ENCODE measurements at regions not wholly inside any gene's neighbourhood (a gene's known extent, or its start where the extent isn't known, plus 50 kb on each side); places are given as distances from the start of the nearest gene placed in this dataset.

DNA sequence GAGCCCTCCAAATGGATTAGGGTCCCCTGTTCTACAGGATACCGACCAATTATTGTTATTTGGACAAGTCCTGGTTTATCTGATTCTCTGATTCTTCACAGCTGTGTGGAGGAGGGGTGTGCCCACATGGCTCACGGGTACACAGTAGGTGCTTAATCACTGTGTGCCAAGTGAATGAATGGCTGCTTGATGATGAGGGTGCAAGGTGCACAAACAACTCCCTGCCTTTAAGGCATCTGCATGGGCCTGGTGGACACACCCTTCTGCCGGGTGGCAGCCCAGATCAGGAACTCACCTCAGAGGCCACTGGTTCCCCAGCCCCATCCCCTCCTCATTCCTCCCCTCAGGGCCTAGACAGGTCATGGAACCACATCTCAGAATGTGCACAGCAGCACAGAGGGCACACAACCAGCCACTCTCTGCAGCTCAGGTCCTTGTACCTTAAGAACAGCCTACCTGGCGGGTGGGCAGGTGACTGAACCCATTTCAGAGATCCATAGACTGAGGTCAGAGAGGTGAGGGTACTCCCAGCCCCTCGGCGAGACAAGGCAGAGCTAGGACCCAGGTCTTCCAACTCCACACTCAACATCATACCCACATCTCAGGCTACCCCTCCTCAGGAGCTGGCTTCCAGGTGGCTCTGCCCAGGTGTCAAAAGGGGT lies 50.3 kb downstream of the SHANK2 start:
- DNase-seq (ENCODE audit: low spot score), result no peak
- in situ Hi-C loops (cut with MboI; ENCODE audit: low pct_unique_long_range_greater_than_20kb, low sequenced_read_pairs, unreplicated experiment), result no loop called here
- TF ChIP-seq, protein P1, sequence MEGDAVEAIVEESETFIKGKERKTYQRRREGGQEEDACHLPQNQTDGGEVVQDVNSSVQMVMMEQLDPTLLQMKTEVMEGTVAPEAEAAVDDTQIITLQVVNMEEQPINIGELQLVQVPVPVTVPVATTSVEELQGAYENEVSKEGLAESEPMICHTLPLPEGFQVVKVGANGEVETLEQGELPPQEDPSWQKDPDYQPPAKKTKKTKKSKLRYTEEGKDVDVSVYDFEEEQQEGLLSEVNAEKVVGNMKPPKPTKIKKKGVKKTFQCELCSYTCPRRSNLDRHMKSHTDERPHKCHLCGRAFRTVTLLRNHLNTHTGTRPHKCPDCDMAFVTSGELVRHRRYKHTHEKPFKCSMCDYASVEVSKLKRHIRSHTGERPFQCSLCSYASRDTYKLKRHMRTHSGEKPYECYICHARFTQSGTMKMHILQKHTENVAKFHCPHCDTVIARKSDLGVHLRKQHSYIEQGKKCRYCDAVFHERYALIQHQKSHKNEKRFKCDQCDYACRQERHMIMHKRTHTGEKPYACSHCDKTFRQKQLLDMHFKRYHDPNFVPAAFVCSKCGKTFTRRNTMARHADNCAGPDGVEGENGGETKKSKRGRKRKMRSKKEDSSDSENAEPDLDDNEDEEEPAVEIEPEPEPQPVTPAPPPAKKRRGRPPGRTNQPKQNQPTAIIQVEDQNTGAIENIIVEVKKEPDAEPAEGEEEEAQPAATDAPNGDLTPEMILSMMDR (IDR thresholded peaks at IDR 0.05; ENCODE audit: extremely low read depth, insufficient read depth, missing control alignments), result no peak

DNA sequence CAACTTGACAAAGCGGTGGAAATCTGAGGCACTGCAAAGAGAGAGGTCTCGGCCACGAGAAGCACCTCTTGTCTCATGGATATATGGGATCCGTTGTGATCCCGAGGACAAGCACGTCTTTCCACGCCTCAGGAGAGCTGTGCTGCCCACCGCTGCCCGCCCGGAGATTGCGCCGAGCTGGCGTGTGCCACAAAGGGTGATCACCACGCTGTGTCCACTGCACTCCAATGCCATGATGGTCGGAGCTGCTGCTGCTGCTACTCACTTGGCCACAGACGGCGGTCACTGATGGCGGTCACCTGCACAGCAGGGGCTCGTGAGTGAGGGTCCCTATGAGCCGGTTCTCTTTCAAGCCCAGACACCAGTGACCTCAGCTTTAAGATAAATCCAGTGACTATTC lies 51.1 kb downstream of the SHANK2 start:
- in situ Hi-C loops (cut with MboI; ENCODE audit: low pct_unique_long_range_greater_than_20kb, low sequenced_read_pairs, unreplicated experiment), result no loop called here
- DNase-seq (ENCODE audit: low spot score), result no peak
- TF ChIP-seq, protein P1 (IDR thresholded peaks at IDR 0.05; ENCODE audit: extremely low read depth, insufficient read depth, missing control alignments), result no peak

- no peak for DNase-seq (ENCODE audit: low spot score)
- in situ Hi-C loops (cut with MboI; ENCODE audit: low pct_unique_long_range_greater_than_20kb, low sequenced_read_pairs, unreplicated experiment), result no loop called here
- TF ChIP-seq, protein P1 (IDR thresholded peaks at IDR 0.05; ENCODE audit: extremely low read depth, insufficient read depth, missing control alignments), result no peak
These were observed 51.6 kb downstream of the SHANK2 start for GRCh38 chr11:71200761-71201160.

- in situ Hi-C loops (cut with MboI; ENCODE audit: low pct_unique_long_range_greater_than_20kb, low sequenced_read_pairs, unreplicated experiment), result no loop called here
- TF ChIP-seq, protein P1 (IDR thresholded peaks at IDR 0.05; ENCODE audit: extremely low read depth, insufficient read depth, missing control alignments), result no peak
- DNase-seq (ENCODE audit: low spot score), result no peak
These were observed 52.1 kb downstream of the SHANK2 start for GRCh38 chr11:71200172-71200716.

GRCh38 chr11:71199226-71199820 lies 53.1 kb downstream of the SHANK2 start:
- in situ Hi-C loops (cut with MboI; ENCODE audit: low pct_unique_long_range_greater_than_20kb, low sequenced_read_pairs, unreplicated experiment), result no loop called here
- no peak for DNase-seq (ENCODE audit: low spot score)
- TF ChIP-seq, protein P1 (IDR thresholded peaks at IDR 0.05; ENCODE audit: extremely low read depth, insufficient read depth, missing control alignments), result no peak

DNA sequence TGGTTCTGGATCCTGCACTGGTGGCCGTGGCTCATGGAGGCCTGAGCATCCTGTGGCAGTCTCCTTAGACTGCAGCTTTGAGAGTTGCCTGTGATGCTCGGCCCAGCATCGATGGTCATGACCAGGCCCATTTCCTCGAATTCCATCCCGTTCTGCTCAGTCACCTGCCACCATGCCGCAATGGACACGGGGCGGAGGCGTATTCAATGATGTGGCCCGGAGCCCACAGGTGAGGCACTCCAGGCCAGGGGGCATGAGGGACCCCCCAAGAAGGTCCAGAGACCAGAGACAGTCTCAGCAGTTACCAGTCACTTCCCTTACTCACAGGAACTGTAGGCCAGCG lies 53.6 kb downstream of the SHANK2 start:
- TF ChIP-seq, protein P1 (IDR thresholded peaks at IDR 0.05; ENCODE audit: extremely low read depth, insufficient read depth, missing control alignments), result no peak
- no peak for DNase-seq (ENCODE audit: low spot score)
- in situ Hi-C loops (cut with MboI; ENCODE audit: low pct_unique_long_range_greater_than_20kb, low sequenced_read_pairs, unreplicated experiment), result no loop called here
